Osteoblast (primary cell): ENCODE measurements at regions not wholly inside any gene's neighbourhood (a gene's known extent, or its start where the extent isn't known, plus 50 kb on each side); places are given as distances from the start of the nearest gene placed in this dataset.

Experiments
- DNase-seq: peaks from one replicate; pipeline ENCODE4 v3.0.0; 2011; ENCODE audit warnings: low spot score, mixed read lengths; ENCODE audit not compliant: insufficient read length; ENCODE audit errors: missing footprints
- H2AFZ ChIP-seq: 2 replicates; pipeline ENCODE4 v1.6.0; 2011; ENCODE audit warnings: mild to moderate bottlenecking, low read length
- H3K27ac ChIP-seq: 2 replicates; pipeline ENCODE4 v1.5.1; 2011; ENCODE audit warnings: mild to moderate bottlenecking, low read depth, low read length, moderate library complexity
- H3K27me3 ChIP-seq: 2 replicates; pipeline ENCODE4 v1.6.0; 2012; ENCODE audit warnings: mild to moderate bottlenecking, control low read depth, inconsistent platforms, low read length, moderate library complexity; ENCODE audit not compliant: insufficient read depth
- H3K36me3 ChIP-seq: 2 replicates; pipeline ENCODE4 v1.5.1; 2011; ENCODE audit warnings: mild to moderate bottlenecking, low read length, control low read depth, moderate library complexity; ENCODE audit not compliant: insufficient read depth
- H3K4me1 ChIP-seq: 2 replicates; pipeline ENCODE4 v1.5.1; 2011; ENCODE audit warnings: mild to moderate bottlenecking, low read length, control low read depth, moderate library complexity; ENCODE audit not compliant: insufficient read depth
- H3K4me2 ChIP-seq: 2 replicates; pipeline ENCODE4 v1.6.0; 2011; ENCODE audit warnings: mild to moderate bottlenecking, low read length; ENCODE audit not compliant: insufficient read depth
- H3K4me3 ChIP-seq: fragments of 200-600 bp; sonication (generic); 3 replicates; pipeline ENCODE4 v1.5.1; 2012; ENCODE audit warnings: mild to moderate bottlenecking, low read length, inconsistent platforms; ENCODE audit not compliant: insufficient read depth
- H3K79me2 ChIP-seq: 2 replicates; pipeline ENCODE4 v1.6.0; 2012; ENCODE audit warnings: mild to moderate bottlenecking, low read length, control low read depth, inconsistent platforms; ENCODE audit not compliant: insufficient read depth
- H3K9me3 ChIP-seq: 2 replicates; pipeline ENCODE4 v1.5.1; 2011; ENCODE audit warnings: low read depth, low read length, control low read depth
- H4K20me1 ChIP-seq: 2 replicates; pipeline ENCODE4 v1.6.0; 2012; ENCODE audit warnings: mild to moderate bottlenecking, low read length, control low read depth; ENCODE audit not compliant: insufficient read depth
- TF ChIP-seq, protein P1 (sequence below): IDR thresholded peaks from 2 replicates; pipeline ENCODE4 v1.5.1; 2011; ENCODE audit warnings: mild to moderate bottlenecking, low read depth, low read length, moderate library complexity; ENCODE audit errors: extremely low read depth

DNA sequence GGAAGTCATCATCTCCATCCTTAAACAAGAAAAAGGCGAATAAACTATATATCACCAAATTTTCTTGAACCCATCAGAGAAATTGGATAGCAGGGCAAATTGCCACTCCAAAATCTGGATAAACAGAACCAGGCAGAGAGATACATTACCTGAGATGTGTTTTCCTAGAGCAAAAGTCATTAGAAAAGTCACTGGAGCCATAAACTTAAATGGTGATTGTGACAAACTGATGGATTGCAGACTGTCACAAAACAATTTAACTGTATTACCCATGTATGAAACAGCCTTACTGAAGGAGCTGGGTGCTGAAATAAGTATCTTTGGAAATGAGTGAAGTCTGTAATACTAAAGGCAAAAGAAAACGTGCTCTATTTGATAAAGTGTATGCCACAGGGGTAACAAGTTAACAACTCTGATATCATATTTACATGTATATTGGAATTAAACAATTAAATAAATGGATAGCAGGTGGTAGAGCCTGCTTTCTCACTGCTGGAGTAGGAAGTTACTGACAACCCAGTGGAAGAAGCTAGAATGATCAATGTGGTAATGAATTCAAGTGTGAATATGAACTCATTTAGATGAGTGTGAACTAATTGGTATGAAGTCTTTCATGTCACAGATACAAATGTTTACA, 186.9 kb downstream of the LMBRD1 start:
- H3K27me3 ChIP-seq: no peaks in the 10 kb centered on the region
- no peaks in the 10 kb centered on the region for H3K79me2 ChIP-seq
- H3K4me1 ChIP-seq: no peaks in the 10 kb centered on the region
- no peak overlapping the region for H3K4me2 ChIP-seq
- no peak overlapping the region for H3K27ac ChIP-seq
- no peaks in the 10 kb centered on the region for H3K36me3 ChIP-seq
- H3K4me3 ChIP-seq: no peak overlapping the region
- no peaks in the 10 kb centered on the region for H4K20me1 ChIP-seq
- peaks cover 3% of the 10 kb centered on the region for H3K9me3 ChIP-seq
- DNase-seq: no peak
- H2AFZ ChIP-seq: no peak overlapping the region
- TF ChIP-seq, protein P1, sequence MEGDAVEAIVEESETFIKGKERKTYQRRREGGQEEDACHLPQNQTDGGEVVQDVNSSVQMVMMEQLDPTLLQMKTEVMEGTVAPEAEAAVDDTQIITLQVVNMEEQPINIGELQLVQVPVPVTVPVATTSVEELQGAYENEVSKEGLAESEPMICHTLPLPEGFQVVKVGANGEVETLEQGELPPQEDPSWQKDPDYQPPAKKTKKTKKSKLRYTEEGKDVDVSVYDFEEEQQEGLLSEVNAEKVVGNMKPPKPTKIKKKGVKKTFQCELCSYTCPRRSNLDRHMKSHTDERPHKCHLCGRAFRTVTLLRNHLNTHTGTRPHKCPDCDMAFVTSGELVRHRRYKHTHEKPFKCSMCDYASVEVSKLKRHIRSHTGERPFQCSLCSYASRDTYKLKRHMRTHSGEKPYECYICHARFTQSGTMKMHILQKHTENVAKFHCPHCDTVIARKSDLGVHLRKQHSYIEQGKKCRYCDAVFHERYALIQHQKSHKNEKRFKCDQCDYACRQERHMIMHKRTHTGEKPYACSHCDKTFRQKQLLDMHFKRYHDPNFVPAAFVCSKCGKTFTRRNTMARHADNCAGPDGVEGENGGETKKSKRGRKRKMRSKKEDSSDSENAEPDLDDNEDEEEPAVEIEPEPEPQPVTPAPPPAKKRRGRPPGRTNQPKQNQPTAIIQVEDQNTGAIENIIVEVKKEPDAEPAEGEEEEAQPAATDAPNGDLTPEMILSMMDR: no peak

DNA sequence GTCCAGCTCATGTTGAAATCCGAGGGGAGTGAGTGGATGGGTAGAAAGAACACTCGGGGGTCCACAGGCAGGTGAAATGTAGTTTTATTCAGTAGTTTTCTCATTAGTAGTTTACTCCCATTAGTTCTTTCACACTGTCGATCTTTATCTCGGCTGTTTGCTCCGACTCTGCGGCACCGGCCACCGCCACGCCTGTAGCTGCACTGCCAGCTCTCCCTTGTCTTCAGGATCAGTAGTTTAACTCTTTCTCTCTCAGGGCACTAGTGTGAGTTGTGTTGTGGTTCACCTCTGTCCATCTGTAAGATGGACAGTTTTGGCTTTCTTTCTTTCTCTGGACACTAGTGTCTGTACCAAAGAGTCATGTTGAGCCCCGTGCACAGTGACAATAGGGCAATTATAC, 195.7 kb downstream of the LMBRD1 start:
- H3K36me3 ChIP-seq: no peaks in the 10 kb centered on the region
- DNase-seq: no peak
- H3K9me3 ChIP-seq: no peaks in the 10 kb centered on the region
- no peak overlapping the region for H3K4me3 ChIP-seq
- no peak overlapping the region for H3K4me2 ChIP-seq
- no peaks in the 10 kb centered on the region for H4K20me1 ChIP-seq
- H3K27me3 ChIP-seq: no peaks in the 10 kb centered on the region
- H3K79me2 ChIP-seq: no peaks in the 10 kb centered on the region
- H3K4me1 ChIP-seq: no peaks in the 10 kb centered on the region
- no peak overlapping the region for H3K27ac ChIP-seq
- no peak overlapping the region for H2AFZ ChIP-seq
- TF ChIP-seq, protein P1: no peak

DNA sequence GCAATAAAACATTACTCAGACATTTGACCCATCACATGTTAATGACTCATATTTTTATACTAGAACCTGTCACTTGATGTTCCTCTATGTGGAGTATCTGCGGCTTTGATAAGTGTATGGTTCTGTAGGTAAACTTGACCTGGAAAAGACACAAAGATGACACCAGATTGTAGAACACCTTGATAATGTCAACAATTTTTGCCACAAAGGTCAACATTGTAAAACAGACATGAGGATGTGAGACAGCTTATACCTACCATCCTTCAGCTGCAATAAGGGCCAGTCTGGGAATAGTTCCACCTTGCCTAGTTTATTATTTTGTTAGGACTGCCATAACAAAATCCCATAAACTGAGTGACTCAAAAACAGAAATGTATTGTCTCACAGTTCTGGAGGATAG, 202.4 kb downstream of the LMBRD1 start:
- Histone ChIP-seq H3K4me2 (no peak overlapping the region), H2AFZ (no peak overlapping the region), H3K79me2 (no peaks in the 10 kb centered on the region), H3K4me1 (no peaks in the 10 kb centered on the region), H4K20me1 (no peaks in the 10 kb centered on the region), H3K27ac (no peak overlapping the region), H3K27me3 (no peaks in the 10 kb centered on the region), H3K4me3 (no peak overlapping the region), H3K9me3 (no peaks in the 10 kb centered on the region), H3K36me3 (no peaks in the 10 kb centered on the region)
- DNase-seq: no peak
- TF ChIP-seq, protein P1: no peak

DNA sequence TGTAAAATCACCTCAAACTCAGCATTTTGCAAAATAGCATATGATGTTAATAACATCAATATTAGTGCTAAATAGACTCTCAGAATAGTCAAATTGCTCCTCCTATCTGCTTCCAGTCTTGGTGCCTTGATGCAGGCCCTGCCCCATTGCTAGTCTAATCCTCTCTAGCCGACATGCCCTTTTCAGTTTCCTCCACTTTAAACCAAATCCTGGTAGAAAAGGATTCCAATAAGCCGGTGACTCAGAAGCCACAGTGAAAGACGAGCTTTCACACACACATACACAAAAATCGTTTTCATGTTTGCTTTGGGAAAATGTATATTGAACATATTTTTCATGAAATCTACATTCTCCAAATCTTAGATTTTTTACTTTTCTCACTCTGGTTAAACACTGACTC, 203.1 kb downstream of the LMBRD1 start:
- H3K27ac ChIP-seq: no peak overlapping the region
- H2AFZ ChIP-seq: no peak overlapping the region

More for the DNA sequence above, 203.1 kb downstream of the LMBRD1 start:
- TF ChIP-seq, protein P1: no peak
- H3K27me3 ChIP-seq: no peaks in the 10 kb centered on the region
- DNase-seq: no peak
- H3K36me3 ChIP-seq: no peaks in the 10 kb centered on the region
- H3K4me2 ChIP-seq: no peak overlapping the region
- H3K9me3 ChIP-seq: no peaks in the 10 kb centered on the region
- no peaks in the 10 kb centered on the region for H3K79me2 ChIP-seq
- no peak overlapping the region for H3K4me3 ChIP-seq
- no peaks in the 10 kb centered on the region for H3K4me1 ChIP-seq
- H4K20me1 ChIP-seq: no peaks in the 10 kb centered on the region
